Glutamatergic neuron (in vitro differentiated cells): ENCODE measurements at regions not wholly inside any gene's neighbourhood (a gene's known extent, or its start where the extent isn't known, plus 50 kb on each side); places are given as distances from the start of the nearest gene placed in this dataset.

Experiments
- DNase-seq: peaks from one replicate; pipeline ENCODE4 v3.0.0; 2022
- H3K27ac Mint-ChIP-seq: one replicate; pipeline ENCODE4 v1.8.0; 2020; ENCODE audit warnings: mild to moderate bottlenecking, mixed read lengths, inconsistent platforms; ENCODE audit not compliant: unreplicated experiment
- H3K27me3 Mint-ChIP-seq: one replicate; pipeline ENCODE4 v1.8.0; 2020; ENCODE audit warnings: mild to moderate bottlenecking, moderate library complexity, mixed read lengths, inconsistent platforms; ENCODE audit not compliant: unreplicated experiment
- H3K36me3 Mint-ChIP-seq: one replicate; pipeline ENCODE4 v1.8.0; 2020; ENCODE audit warnings: mild to moderate bottlenecking, mixed read lengths, inconsistent platforms; ENCODE audit not compliant: unreplicated experiment
- H3K4me1 Mint-ChIP-seq: one replicate; pipeline ENCODE4 v1.8.0; 2020; ENCODE audit warnings: mild to moderate bottlenecking, low read depth, mixed read lengths, inconsistent platforms; ENCODE audit not compliant: unreplicated experiment
- H3K4me3 Mint-ChIP-seq: one replicate; pipeline ENCODE4 v1.8.0; 2020; ENCODE audit warnings: mild to moderate bottlenecking, mixed read lengths, inconsistent platforms; ENCODE audit not compliant: unreplicated experiment
- H3K9me3 Mint-ChIP-seq: one replicate; pipeline ENCODE4 v1.8.0; 2020; ENCODE audit warnings: mild to moderate bottlenecking, moderate library complexity, mixed read lengths, inconsistent platforms; ENCODE audit not compliant: unreplicated experiment
- CTCF ChIP-seq: fragments of 200-600 bp; sonication (generic); IDR thresholded peaks from one replicate; pipeline ENCODE4 v1.5.0; 2021; ENCODE audit not compliant: partially characterized antibody, unreplicated experiment

GRCh38 chr6:9332241-9332780 lies 897.0 kb upstream of the SLC35B3 start:
- no peak for DNase-seq
- Mint-ChIP-seq H3K27me3 (no peaks in the 10 kb centered on the region), H3K36me3 (no peaks in the 10 kb centered on the region), H3K9me3 (peaks cover 2% of the 10 kb centered on the region), H3K4me1 (peaks cover 11% of the 10 kb centered on the region), H3K4me3 (no peak overlapping the region), H3K27ac (no peak overlapping the region)
- no peak for TF ChIP-seq CTCF

GRCh38 chr6:9316831-9317230 lies 881.5 kb upstream of the SLC35B3 start:
- DNase-seq: no peak
- H3K9me3 Mint-ChIP-seq: no peaks in the 10 kb centered on the region
- H3K27me3 Mint-ChIP-seq: no peaks in the 10 kb centered on the region
- H3K36me3 Mint-ChIP-seq: no peaks in the 10 kb centered on the region
- H3K27ac Mint-ChIP-seq: no peak overlapping the region
- peaks cover 3% of the 10 kb centered on the region for H3K4me1 Mint-ChIP-seq
- TF ChIP-seq CTCF: no peak
- H3K4me3 Mint-ChIP-seq: no peak overlapping the region

GRCh38 chr6:9315966-9316650 lies 880.8 kb upstream of the SLC35B3 start:
- no peak for DNase-seq
- TF ChIP-seq CTCF: no peak
- H3K9me3 Mint-ChIP-seq: no peaks in the 10 kb centered on the region
- no peaks in the 10 kb centered on the region for H3K27me3 Mint-ChIP-seq
- no peak overlapping the region for H3K27ac Mint-ChIP-seq
- H3K4me1 Mint-ChIP-seq: peaks cover 3% of the 10 kb centered on the region
- no peaks in the 10 kb centered on the region for H3K36me3 Mint-ChIP-seq
- H3K4me3 Mint-ChIP-seq: no peak overlapping the region

GRCh38 chr6:9308284-9308683 lies 872.9 kb upstream of the SLC35B3 start:
- TF ChIP-seq CTCF: no peak
- no peaks in the 10 kb centered on the region for H3K9me3 Mint-ChIP-seq
- H3K27me3 Mint-ChIP-seq: no peaks in the 10 kb centered on the region
- H3K27ac Mint-ChIP-seq: no peak overlapping the region
- peaks cover 2% of the 10 kb centered on the region for H3K4me1 Mint-ChIP-seq
- H3K4me3 Mint-ChIP-seq: no peak overlapping the region
- no peaks in the 10 kb centered on the region for H3K36me3 Mint-ChIP-seq
- DNase-seq: no peak

- Mint-ChIP-seq H3K4me1 (peaks cover 2% of the 10 kb centered on the region), H3K36me3 (no peaks in the 10 kb centered on the region), H3K27me3 (no peaks in the 10 kb centered on the region), H3K4me3 (no peak overlapping the region), H3K27ac (no peak overlapping the region), H3K9me3 (no peaks in the 10 kb centered on the region)
- DNase-seq: no peak
- TF ChIP-seq CTCF: no peak
Measured at GRCh38 chr6:9307786-9308185, 872.4 kb upstream of the SLC35B3 start.
